A549 (cell line): ENCODE measurements at regions not wholly inside any gene's neighbourhood (a gene's known extent, or its start where the extent isn't known, plus 50 kb on each side); places are given as distances from the start of the nearest gene placed in this dataset.

ENCODE experiments used
- BHLHE40 ChIP-seq: IDR thresholded peaks from 2 replicates; pipeline ENCODE4 v1.6.1; 2012; ENCODE audit warnings: low read depth, low read length, inconsistent platforms
- CTCF ChIP-seq: fragments of >200 bp; sonication (Bioruptor Twin); formaldehyde crosslinking; IDR thresholded peaks from 3 replicates; pipeline ENCODE4 v1.5.1; 2016
- EHF ChIP-seq: fragments of 250-450 bp; sonication (Bioruptor Pico); IDR thresholded peaks from 2 replicates; pipeline ENCODE4 v1.5.0; 2020; ENCODE audit warnings: mild to moderate bottlenecking
- MYC ChIP-seq: IDR thresholded peaks from 2 replicates; pipeline ENCODE4 v1.6.1; 2012; ENCODE audit warnings: mild to moderate bottlenecking, inconsistent platforms, low read length, improper control_type of control experiment, borderline replicate concordance
- NR3C1 ChIP-seq: fragments of >200 bp; sonication (Bioruptor Twin); formaldehyde crosslinking; IDR thresholded peaks from 3 replicates; pipeline ENCODE4 v1.6.1; 2017
- SMC3 ChIP-seq: fragments of >200 bp; sonication (Bioruptor Twin); formaldehyde crosslinking; IDR thresholded peaks from 3 replicates; pipeline ENCODE4 v1.6.1; 2018; ENCODE audit warnings: inconsistent platforms

- TF ChIP-seq NR3C1 = no peak
- TF ChIP-seq EHF = no peak
- no peak for TF ChIP-seq BHLHE40
- TF ChIP-seq CTCF = no peak
- no peak for TF ChIP-seq MYC
- TF ChIP-seq SMC3 = no peak
These were observed 515.2 kb upstream of the JARID2 start for GRCh38 chr6:14730654-14731053.
